Testis (tissue), 2 donors: ENCODE measurements at regions not wholly inside any gene's neighbourhood (a gene's known extent, or its start where the extent isn't known, plus 50 kb on each side); places are given as distances from the start of the nearest gene placed in this dataset.

ENCODE experiments used
- CTCF ChIP-seq, 3 experiments: fragments of 450-650 bp in 2 of 3; fragments of 200-600 bp in 1 of 3; sonication (generic) in 1 of 3; IDR thresholded peaks; one replicate each; pipeline ENCODE4 v1.5.1; 2016 to 2019; ENCODE audit warnings: antibody characterized with exemption in 3 of 3, mild to moderate bottlenecking in 2 of 3, moderate library complexity in 1 of 3
- POLR2A ChIP-seq: fragments of 450-650 bp; IDR thresholded peaks from one replicate; pipeline ENCODE4 v1.6.1; 2017; ENCODE audit warnings: antibody characterized with exemption, mild to moderate bottlenecking, moderate library complexity

- no peak for TF ChIP-seq POLR2A
- TF ChIP-seq CTCF (IDR thresholded peaks at IDR 0.05): no peak
These were observed 99.6 kb downstream of the ATP6V1G3 start for GRCh38 chr1:198440842-198441241.
